GM10248 (cell line): ENCODE measurements at regions not wholly inside any gene's neighbourhood (a gene's known extent, or its start where the extent isn't known, plus 50 kb on each side); places are given as distances from the start of the nearest gene placed in this dataset.

Source experiments
- CTCF ChIA-PET: fragments of 300-600 bp; sonication (Branson Sonifier 250); formaldehyde crosslinking; extraction: SDS; loops from one replicate; lab custom pipeline; 2021; ENCODE audit warnings: antibody characterized with exemption; lab: Yijun Ruan, JAX
- POLR2A ChIA-PET: fragments of 350-650 bp; sonication (Branson Sonifier 250); formaldehyde crosslinking; extraction: SDS; loops from one replicate; lab custom pipeline; 2020; ENCODE audit warnings: antibody characterized with exemption; lab: Yijun Ruan, JAX
- DNase-seq: peaks from one replicate; pipeline ENCODE4 v3.0.0; 2012; ENCODE audit errors: extremely low spot score
- TF ChIP-seq, protein P1 (sequence below): IDR thresholded peaks from 2 replicates; pipeline ENCODE4 v1.5.1; 2012; ENCODE audit warnings: mild to moderate bottlenecking, low read depth; ENCODE audit errors: extremely low read depth, missing control alignments, control extremely low read depth

DNA sequence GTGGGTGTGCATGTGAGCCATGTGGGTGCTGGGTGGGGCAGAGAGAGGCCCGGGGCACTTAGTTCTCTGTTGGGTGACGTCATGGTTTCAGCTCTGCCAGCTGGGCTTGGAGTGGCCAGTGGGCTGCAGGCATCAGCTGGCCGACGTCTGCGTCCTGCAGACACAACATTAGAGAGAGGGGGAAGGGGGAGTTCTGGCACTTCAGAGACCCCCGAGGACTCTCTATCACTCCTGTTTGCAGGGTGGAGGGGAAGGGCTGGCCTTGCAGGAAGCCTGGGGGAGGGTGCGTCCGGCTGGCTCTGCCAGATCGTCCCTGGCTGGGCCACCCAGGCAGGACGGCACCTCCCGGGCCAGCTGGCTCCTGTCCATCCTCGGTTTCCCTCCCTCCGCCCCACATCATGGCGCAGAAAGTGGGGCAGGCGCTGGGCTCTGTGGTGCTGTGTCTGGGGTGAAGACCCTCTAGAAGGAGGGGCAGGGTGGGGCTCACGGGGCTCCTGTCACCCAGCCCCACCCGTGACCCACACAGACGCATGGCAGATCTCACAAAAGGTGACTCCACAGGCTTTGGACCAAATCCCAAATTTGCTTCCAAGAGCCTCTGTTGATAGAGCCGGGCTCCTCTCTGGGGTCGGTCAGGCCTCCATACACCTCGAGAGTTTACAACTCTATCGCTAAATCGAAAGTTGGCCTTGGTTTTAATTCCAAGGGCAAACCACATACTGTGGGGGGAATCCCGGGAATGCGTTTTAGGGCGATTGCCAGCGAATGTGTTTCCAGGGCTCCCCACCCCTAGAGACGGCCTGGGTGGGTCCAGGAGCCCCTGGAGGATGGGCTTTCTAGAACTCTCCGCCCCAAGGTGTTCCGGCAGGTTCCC lies 73.4 kb upstream of the TTC34 start:
- DNase-seq: no peak
- POLR2A ChIA-PET: no interaction called here
- CTCF ChIA-PET: no interaction called here
- TF ChIP-seq, protein P1, sequence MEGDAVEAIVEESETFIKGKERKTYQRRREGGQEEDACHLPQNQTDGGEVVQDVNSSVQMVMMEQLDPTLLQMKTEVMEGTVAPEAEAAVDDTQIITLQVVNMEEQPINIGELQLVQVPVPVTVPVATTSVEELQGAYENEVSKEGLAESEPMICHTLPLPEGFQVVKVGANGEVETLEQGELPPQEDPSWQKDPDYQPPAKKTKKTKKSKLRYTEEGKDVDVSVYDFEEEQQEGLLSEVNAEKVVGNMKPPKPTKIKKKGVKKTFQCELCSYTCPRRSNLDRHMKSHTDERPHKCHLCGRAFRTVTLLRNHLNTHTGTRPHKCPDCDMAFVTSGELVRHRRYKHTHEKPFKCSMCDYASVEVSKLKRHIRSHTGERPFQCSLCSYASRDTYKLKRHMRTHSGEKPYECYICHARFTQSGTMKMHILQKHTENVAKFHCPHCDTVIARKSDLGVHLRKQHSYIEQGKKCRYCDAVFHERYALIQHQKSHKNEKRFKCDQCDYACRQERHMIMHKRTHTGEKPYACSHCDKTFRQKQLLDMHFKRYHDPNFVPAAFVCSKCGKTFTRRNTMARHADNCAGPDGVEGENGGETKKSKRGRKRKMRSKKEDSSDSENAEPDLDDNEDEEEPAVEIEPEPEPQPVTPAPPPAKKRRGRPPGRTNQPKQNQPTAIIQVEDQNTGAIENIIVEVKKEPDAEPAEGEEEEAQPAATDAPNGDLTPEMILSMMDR: no peak

DNA sequence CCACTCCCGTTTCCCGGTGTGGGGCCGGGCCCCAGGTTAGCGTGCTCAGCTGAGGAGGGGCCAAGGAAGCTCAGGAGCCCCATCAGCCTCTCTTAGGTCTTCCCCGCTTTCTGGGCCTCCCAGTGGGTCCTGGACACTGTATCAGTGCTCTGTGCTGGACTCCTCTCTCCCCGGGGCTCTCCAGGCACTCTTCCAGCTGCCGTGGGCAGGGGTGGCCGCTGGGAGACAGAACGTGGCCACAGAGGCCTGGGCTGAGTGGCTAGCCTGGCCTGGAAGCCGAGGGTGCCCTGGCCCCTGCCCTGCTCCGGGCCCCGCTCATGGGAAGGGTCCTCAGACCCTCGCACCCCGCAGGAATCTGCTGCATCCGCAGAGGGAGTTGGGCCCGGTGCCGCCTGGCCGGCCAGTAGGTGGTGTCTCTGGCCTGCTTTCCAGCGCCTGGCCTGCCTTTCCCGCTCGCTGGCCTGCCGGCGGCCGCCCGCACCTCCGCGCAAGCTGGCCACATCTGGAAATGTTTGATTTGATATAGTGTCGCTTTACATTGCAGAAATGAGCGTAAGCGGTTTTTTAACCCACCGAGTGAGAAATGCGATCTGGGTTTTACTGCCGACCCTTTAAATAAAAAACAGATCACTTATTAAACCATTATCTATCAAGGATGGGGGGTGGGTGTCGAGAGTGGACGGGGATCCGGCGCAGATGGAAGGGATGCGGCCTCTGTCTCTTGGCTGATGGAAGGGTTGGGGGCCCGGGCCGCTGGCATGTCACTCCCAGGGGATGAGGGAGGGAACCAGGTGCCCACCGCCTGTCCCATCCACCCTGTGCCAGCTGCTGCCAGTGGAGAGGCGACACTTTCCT lies 74.4 kb upstream of the TTC34 start:
- CTCF ChIA-PET: no interaction called here

DNA sequence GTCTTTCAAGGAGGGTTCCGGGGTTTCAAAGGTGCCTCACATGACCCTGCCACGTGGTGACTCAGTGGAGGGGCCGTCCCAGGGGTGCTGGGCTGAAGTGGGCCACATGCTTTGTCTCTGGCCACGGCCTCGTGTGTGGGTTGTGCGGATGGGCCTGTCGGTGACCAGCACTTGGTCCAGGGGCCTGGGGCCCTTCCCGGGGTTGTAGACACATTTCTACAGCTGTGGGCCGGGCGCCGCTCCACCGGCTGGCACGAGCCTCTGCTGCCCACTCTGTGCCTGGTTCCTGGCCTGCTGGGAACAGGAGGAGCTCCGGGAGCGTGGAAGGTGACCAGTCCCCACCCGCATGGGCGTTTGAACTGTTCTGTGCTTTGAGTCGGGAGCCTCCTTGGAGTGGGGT lies 75.4 kb upstream of the TTC34 start:
- TF ChIP-seq, protein P1: no peak
- CTCF ChIA-PET: no interaction called here

More for the DNA sequence above, 74.4 kb upstream of the TTC34 start:
- POLR2A ChIA-PET: no interaction called here
- TF ChIP-seq, protein P1: no peak
- DNase-seq: no peak

DNA sequence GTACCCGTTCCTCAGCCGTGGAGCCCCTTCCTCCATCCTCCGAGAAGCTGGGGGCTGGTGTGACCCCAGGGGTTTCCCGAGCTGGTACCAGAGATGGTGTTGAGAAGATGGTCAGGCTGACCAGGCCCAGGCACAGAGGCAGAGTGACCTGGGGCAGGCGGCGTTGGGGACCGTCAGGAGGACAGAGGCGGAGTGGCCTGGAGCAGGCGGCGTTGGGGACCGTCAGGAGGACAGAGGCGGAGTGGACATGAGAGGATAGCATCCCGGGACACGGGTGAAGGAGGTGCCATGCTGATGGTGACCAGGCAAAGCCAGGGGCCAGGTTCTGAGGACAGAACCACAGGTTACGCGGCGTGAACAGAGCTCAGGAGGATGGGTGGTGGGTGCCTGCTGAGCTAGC lies 75.9 kb upstream of the TTC34 start:
- ChIA-PET POLR2A (no interaction called here), CTCF (no interaction called here)
- no peak for DNase-seq
- TF ChIP-seq, protein P1: no peak

More for the DNA sequence above, 75.4 kb upstream of the TTC34 start:
- DNase-seq: no peak
- POLR2A ChIA-PET: no interaction called here

DNA sequence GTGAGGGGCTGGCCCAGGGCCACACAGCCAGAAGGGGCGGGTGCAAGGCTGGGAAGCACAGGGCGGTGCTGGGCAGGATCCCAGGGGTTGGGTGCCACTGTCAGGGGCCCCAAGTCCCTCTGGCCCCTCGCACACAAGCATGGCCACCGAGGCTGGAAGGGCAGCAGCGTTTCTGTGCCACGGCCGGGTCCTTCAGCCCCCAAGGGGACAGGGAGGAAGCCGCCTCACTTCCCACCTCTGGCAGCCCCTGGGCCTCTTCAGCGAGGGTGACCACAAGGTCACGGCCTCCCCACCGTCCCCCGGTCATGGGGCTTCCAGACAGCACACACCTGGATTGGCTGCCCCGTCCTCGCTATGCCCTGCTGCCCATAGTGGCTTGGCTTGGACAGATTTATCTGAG lies 77.1 kb upstream of the TTC34 start:
- no peak for DNase-seq
- TF ChIP-seq, protein P1: no peak
- CTCF ChIA-PET: no interaction called here
- POLR2A ChIA-PET: no interaction called here

DNA sequence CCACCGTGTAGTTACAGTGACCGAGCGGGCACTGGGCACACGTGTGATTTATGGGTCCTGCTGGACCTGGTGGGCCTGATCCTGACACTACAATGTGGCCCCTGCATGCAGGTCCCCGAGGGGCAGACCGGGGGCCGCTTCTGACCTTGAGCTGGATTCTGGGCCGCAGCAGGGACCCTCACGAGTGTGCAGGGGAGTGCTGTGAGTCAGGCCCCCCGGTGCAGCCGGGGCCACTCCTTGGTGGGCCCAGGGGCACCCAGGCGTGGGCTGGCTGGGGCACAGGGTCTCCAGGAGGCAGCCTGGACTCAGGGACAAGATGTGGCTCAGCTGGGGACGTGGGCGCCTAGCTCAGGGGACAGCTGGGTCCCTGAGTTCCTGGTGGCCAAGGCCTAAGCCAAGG lies 77.5 kb upstream of the TTC34 start:
- CTCF ChIA-PET: no interaction called here
- POLR2A ChIA-PET: no interaction called here
- TF ChIP-seq, protein P1: no peak
- DNase-seq: no peak
